ENCODE measurements at regions not wholly inside any gene's neighbourhood (a gene's known extent, or its start where the extent isn't known, plus 50 kb on each side); places are given as distances from the start of the nearest gene placed in this dataset.
"Not testable (repeated sequence)": the region's sequence is repeated elsewhere in the genome, so short reads cannot be mapped to it uniquely, and the experiment has no call there.

DNA sequence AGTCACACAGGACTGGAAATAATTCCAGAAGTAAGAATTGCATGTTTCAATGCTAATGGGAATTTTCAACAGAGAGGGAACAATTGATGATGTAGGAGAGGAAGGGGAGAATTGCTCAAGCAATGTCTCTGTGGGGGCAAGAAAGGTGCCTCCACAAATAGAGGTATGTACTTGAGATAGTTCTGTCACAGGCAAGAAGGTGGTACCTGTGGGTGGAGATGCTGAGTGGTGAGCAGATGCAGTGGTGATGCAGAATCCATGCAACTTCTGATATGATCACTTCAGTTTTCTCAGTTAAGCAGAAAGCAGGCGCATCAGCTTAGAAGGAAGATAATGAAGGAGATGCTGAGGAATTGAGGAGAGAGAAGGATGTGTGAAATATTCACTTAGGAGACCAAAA lies 55.1 kb upstream of the SEC24B start:
- no peak for DNase-seq

DNA sequence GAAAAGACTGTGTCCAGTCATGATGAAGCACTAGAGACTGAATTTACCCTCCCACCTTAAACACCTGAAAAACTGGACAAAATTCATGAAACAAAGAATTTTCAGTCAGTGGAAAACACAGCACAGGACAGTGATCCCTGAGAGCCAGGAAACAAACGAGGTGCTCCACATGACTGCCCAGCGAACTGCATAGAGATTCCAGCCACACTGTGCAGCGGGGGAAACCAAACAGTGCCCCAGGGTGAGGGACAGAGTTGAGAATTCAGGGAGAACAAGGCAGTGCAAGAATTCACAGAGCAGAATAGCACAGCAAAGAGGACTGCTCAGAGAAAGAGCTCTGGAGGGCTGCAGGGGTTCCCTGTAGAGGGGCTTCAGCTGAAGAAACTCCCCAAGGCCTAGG lies 55.5 kb upstream of the SEC24B start:
- DNase-seq = no peak

DNA sequence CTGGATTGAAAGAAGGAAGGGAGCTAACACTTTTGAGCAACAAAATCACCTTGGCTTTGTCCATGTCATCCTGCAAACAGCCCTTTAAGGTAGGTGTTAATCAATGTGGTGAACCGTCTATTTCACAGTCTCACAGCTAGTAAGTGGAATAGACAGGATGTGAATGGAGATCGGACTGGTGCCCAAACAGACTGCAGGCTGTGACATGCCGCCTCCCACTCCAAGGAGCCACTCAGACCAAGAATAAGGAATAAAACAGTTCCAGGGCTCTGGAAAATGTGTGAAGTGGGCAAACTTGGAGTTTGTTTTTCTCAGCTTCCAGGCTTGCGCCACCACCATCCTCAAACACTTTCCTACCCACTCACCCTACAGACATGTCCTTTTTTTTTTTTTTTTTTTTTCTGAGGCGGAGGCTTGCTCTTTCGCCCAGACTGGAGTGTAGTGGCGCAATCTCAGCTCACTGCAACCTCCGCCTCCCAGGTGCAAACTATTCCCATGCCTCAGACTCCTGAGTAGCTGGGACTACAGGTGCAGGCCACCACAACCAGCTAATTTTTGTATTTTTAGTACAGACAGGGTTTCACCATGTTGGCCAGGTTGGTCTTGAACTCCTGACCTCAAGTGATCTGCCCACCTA lies 57.7 kb upstream of the SEC24B start:
- DNase-seq = no peak

DNA sequence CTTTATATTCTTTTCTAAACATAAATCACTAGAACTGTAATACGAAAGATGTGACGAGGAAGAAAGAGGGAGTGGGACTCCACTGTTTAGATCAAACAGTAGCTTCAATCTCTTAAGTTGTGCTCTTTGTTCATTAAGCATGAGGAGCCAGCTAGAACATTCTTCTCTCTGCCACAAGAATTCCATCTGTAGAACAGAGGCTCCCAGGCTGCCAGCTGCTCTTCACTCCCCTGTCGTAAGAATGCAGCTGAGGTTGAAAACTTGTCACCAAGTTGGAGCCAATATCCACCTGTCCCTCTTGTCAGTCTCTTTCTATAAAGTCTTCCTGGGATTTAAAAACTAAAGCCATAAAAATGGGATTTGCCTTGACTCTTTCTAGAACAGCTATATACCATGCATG lies 65.0 kb upstream of the SEC24B start:
- no peak for DNase-seq

DNA sequence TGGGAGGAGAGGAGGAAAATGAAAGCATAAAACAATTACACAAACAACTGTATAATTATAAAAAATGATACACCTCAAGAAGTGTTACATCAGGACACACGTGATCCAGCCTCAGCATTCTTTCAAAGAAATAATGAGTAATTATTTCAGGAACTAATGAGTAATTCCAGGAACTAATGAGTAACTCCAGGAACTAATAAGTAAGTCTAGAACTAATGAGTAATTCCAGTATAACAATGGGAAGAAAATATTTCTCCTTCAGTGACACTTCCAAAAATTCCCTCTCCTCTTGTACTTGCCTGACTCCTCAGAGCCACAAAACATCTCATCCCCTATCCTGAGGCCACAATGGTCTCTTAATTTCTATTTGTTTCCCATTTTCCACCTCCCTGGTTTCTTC lies 63.5 kb upstream of the COL25A1 start:
- DNase-seq = no peak

DNA sequence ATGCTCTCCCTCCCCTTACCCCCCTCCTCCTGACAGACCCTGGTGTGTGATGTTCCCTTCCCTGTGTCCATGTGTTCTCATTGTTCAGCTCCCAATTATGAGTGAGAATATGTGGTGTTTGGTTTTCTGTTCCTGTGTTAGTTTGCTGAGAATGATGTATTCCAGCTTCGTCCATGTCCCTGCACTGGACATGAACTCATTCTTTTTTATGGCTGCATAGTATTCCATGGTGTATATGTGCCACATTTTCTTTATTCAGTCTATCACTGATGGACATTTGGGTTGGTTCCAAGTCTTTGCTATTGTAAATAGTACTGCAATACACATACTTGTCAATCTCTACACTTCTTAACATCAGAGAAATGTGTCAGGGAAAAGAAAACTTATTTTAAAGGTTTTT lies 62.8 kb upstream of the COL25A1 start:
- DNase-seq = not testable (repeated sequence)

DNA sequence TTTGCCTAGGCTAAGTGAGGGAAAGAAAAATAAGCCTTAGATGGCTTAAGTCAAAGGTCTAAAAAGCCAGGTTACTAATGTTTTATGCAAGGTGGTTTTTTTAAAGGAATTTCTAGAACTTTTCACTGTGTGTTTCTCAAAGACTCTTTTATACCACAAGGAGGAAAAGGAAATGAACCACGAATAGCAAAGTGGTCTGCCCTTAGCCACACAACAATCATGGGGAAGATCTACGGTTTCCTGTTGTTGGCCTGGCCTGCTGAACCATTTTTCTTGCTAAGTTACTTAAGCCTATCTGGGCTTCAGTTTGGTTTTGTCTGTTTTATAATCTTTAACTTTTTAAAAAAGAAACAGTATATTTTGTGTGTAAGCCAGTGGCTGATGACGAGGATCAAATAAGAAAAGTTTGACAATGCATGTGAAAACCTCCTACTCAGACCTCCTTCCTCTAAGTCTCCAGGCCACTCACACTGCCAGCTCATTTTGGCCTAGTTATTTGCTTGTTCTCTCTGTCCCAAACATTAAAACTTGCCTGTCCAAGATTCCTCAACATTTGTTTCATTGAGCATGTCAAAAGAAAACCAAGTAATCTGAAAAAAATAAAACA lies 56.7 kb upstream of the COL25A1 start:
- peak in 1 of 2 experiments; percentile 11 for DNase-seq

DNA sequence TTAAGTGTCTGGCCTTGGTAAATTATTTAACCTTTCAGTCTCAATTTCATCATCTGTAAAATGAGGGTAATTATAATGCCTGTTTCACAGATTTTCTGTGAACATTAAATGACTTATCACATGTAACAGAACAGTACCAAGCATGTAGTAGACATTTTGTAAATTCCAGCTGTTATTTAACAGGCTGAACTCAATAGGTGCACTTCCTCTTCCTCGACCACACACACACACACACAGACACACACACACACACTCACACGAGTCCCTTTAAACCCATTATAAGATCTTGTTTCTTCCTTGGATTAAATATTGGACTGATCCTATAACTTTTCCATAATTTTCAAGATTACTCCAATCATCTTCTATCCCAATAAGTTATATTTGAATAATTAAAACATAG lies 53.4 kb upstream of the COL25A1 start:
- no peak for DNase-seq

DNA sequence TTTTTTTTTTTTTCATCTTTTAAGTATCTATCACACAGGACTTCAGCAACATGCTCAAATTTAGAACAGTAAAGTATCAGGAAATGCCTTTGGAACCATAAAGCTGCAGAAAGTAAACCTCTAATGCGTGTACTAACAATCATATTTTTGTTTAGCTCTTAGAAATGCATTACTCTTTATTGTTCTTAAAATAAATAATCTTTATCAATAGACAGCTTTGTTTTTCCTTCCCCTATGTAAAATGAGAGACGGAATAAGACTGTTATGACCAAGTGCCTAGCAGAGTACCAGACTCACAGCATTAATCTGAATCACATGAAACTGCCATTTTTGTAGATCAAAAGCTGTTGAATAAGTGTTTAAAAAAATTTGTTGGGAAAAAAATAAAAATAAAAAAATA lies 50.5 kb upstream of the COL25A1 start:
- no peak for DNase-seq
